22Rv1 (cell line): ENCODE measurements at regions not wholly inside any gene's neighbourhood (a gene's known extent, or its start where the extent isn't known, plus 50 kb on each side); places are given as distances from the start of the nearest gene placed in this dataset.
"Not testable (repeated sequence)": the region's sequence is repeated elsewhere in the genome, so short reads cannot be mapped to it uniquely, and the experiment has no call there.

Source experiments
- H3K27ac ChIP-seq: fragments of 450-650 bp; 2 replicates; pipeline ENCODE4 v1.5.1; 2017
- ZFX ChIP-seq: fragments of 450-650 bp; IDR thresholded peaks from 2 replicates; pipeline ENCODE4 v1.6.1; 2017; ENCODE audit warnings: antibody characterized with exemption, borderline replicate concordance
- TF ChIP-seq, protein P1 (sequence below): fragments of 450-650 bp; IDR thresholded peaks from 2 replicates; pipeline ENCODE4 v1.5.1; 2017; ENCODE audit warnings: mild to moderate bottlenecking

GRCh38 chr11:50187220-50187619 is 154.5 kb downstream of the OR4C45 start:
- no peak overlapping the region for H3K27ac ChIP-seq
- TF ChIP-seq ZFX = no peak
- TF ChIP-seq, protein P1, sequence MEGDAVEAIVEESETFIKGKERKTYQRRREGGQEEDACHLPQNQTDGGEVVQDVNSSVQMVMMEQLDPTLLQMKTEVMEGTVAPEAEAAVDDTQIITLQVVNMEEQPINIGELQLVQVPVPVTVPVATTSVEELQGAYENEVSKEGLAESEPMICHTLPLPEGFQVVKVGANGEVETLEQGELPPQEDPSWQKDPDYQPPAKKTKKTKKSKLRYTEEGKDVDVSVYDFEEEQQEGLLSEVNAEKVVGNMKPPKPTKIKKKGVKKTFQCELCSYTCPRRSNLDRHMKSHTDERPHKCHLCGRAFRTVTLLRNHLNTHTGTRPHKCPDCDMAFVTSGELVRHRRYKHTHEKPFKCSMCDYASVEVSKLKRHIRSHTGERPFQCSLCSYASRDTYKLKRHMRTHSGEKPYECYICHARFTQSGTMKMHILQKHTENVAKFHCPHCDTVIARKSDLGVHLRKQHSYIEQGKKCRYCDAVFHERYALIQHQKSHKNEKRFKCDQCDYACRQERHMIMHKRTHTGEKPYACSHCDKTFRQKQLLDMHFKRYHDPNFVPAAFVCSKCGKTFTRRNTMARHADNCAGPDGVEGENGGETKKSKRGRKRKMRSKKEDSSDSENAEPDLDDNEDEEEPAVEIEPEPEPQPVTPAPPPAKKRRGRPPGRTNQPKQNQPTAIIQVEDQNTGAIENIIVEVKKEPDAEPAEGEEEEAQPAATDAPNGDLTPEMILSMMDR = no peak

GRCh38 chr11:50188040-50188439 is 155.4 kb downstream of the OR4C45 start:
- TF ChIP-seq, protein P1 = no peak
- TF ChIP-seq ZFX = no peak
- no peak overlapping the region for H3K27ac ChIP-seq

DNA sequence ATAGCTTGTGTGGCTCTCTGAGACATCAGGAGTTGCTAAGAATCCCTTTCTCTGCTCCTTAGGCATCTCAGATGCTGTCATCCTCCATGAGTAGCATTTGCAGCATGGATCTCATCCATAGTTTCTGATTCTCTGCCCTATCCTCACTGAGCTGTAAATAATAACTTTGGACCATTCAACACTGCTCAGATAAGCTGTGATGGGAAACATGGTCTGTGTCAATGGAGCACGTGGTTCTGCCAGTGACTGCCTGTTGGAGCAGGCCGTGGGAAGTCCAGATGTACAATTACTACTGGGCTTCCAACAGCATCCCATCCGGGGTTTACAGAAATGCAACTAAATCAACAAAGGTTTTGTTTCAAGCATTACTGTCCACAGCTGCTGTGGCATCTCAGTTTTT is 160.1 kb downstream of the OR4C45 start:
- no peak for TF ChIP-seq ZFX
- TF ChIP-seq, protein P1 = no peak
- no peak overlapping the region for H3K27ac ChIP-seq

DNA sequence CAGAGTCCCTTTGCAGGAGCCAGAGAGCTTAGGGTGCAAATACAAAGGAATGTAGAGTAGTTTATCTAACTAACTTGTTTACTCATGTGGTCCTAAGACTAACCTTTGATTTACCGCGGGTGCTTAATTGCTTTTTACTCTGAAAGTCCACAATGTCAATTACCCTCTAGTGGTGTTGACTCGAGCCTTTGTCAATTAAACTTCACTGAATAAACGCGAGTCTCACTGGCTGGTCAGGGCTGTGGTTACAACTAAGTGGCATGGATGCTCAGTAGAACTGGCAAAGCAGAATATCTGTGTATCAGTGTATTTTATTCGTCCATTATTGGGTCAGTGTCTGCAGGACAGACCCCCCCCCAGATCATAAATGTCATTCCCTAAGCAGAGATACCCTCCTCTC is 181.7 kb downstream of the OR4C45 start:
- H3K27ac ChIP-seq = no peak overlapping the region
- no peak for TF ChIP-seq ZFX
- TF ChIP-seq, protein P1 = no peak

GRCh38 chr11:50220651-50221050 is 188.0 kb downstream of the OR4C45 start:
- TF ChIP-seq, protein P1 = no peak
- TF ChIP-seq ZFX = no peak

DNA sequence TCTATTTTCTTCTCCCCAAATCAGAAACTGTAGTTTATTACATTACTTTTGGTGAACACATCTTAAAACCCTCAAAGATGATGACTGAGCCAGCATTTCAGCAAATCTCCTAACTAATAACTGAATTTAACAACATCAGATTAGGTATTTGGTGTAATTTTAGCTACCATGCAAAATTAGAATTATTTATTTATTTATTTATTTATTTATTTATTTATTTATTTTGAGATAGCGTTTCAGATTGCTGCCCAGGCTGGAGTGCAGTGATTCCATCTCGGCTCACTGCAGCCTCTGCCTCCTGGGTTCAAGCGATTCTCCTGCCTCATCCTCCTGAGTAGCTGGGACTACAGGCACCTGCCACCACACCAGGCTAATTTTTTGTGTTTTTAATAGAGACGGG is 205.7 kb downstream of the OR4C45 start:
- not testable (repeated sequence) for H3K27ac ChIP-seq

More at GRCh38 chr11:50220651-50221050, 188.0 kb downstream of the OR4C45 start:
- H3K27ac ChIP-seq = no peak overlapping the region

DNA sequence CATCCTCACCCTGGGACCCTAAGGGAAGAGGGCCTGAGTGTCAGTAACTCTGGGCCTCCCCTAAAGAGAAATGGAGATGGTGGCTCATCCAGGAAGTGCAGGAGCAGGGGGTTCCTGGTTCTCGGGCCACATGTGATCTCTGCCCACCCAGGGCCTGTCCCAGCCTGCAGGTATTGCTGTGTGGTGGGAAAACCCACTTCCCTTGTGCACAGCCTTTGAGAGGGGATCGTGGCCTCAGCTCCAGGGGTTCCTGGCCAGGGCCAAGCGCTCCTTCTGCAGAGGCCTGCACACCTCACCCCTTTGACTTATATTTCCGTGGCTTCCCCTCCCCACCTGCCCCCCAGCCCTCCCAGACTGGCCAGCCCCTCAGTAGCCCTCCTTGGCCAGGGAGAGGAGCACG is 213.5 kb downstream of the OR4C45 start:
- H3K27ac ChIP-seq = no peak overlapping the region

DNA sequence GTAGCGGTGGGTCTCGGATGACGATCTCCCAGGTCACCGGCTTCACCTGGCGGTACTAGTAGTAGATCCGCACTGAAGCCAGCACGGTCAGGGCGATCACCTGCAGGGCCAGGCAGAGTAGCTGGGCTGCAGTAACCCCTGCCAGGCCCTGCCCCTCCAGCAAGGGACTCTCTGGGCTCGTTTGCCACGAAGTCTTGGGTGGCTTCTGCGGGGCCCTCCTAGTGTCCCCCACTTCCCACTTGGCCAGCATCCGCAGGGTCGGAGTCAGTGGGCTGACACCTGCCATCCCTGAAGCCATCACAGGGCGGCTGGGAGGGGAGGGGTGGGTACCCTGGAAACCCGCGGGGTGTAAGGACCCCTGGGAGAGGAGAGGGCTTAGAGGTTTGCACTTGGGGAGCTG is 214.0 kb downstream of the OR4C45 start:
- no peak overlapping the region for H3K27ac ChIP-seq
- TF ChIP-seq, protein P1 = no peak
- no peak for TF ChIP-seq ZFX

More for the DNA sequence above, 213.5 kb downstream of the OR4C45 start:
- TF ChIP-seq, protein P1 = no peak
- TF ChIP-seq ZFX = no peak
